B cell (primary cell): ENCODE measurements at regions not wholly inside any gene's neighbourhood (a gene's known extent, or its start where the extent isn't known, plus 50 kb on each side); places are given as distances from the start of the nearest gene placed in this dataset.

Source experiments
- ATAC-seq: fragments of 200-7000 bp; cut with Tn5 transposase; one replicate; pipeline ENCODE4 v1.10.0; 2021; ENCODE audit warnings: low read depth, mild to moderate bottlenecking, moderate number of reproducible peaks, moderate library complexity
- CTCF ChIA-PET: fragments of 350-600 bp; sonication (Branson Sonifier 250); formaldehyde crosslinking; loops from one replicate; lab custom pipeline; 2021; ENCODE audit warnings: antibody characterized with exemption, inconsistent platforms; lab: Charles Lee
- POLR2A ChIA-PET: fragments of 350-600 bp; sonication (Branson Sonifier 250); formaldehyde crosslinking; loops from one replicate; lab custom pipeline; 2021; ENCODE audit warnings: antibody characterized with exemption; lab: Charles Lee
- DNase-seq: peaks from one replicate; pipeline ENCODE4 v3.0.0; 2013
- H2AFZ ChIP-seq: 2 replicates; pipeline ENCODE4 v1.6.1; 2012; ENCODE audit warnings: mild to moderate bottlenecking, low read depth, low read length; ENCODE audit not compliant: insufficient read depth, poor library complexity, severe bottlenecking
- H3K27ac ChIP-seq, 2 donors: 1 replicate in 1 of 2; 2 replicates in 1 of 2; pipeline ENCODE4 v1.5.1; 2012 to 2013; ENCODE audit warnings: low read length in 2 of 2, mild to moderate bottlenecking in 2 of 2, moderate library complexity in 1 of 2
- H3K27me3 ChIP-seq, 4 experiments: fragments of 200-600 bp in 1 of 4; sonication (generic) in 1 of 4; replicated peaks in 1 of 4; 1 replicate in 2 of 4; 2 replicates in 2 of 4; pipeline versions ENCODE4 v1.6.1 to v1.7.0; 2013 to 2016; ENCODE audit warnings: low read length in 3 of 4, mild to moderate bottlenecking in 2 of 4, mixed read lengths in 1 of 4, moderate library complexity in 1 of 4; ENCODE audit not compliant: insufficient read depth in 4 of 4, control insufficient read depth in 3 of 4; ENCODE audit errors: control extremely low read depth in 1 of 4
- H3K36me3 ChIP-seq, 2 experiments: replicated peaks in 1 of 2; 1 replicate in 1 of 2; 2 replicates in 1 of 2; pipeline versions ENCODE4 v1.6.1 to v1.7.1; 2013; ENCODE audit warnings: low read length in 1 of 2; ENCODE audit not compliant: insufficient read depth in 2 of 2, control insufficient read depth in 1 of 2; ENCODE audit errors: control extremely low read depth in 1 of 2, extremely low read depth in 1 of 2
- H3K4me1 ChIP-seq, 2 donors: fragments of 200-600 bp in 1 of 2; sonication (generic) in 1 of 2; 1 replicate in 1 of 2; 2 replicates in 1 of 2; pipeline versions ENCODE4 v1.5.1 to v1.6.1; 2013 to 2017; ENCODE audit warnings: low read length in 2 of 2; ENCODE audit not compliant: control insufficient read depth in 2 of 2, insufficient read depth in 2 of 2
- H3K4me2 ChIP-seq: replicated peaks from 2 replicates; pipeline ENCODE3; 2012; ENCODE audit warnings: mild to moderate bottlenecking, low read depth, low read length; ENCODE audit not compliant: poor library complexity, severe bottlenecking
- H3K4me3 ChIP-seq, 5 experiments: fragments of 200-600 bp in 1 of 5; sonication (generic) in 1 of 5; 1 replicate in 3 of 5; 2 replicates in 2 of 5; pipeline versions ENCODE4 v1.5.1 to v1.7.0; 2011 to 2016; ENCODE audit warnings: low read length in 4 of 5, mild to moderate bottlenecking in 4 of 5, low read depth in 2 of 5, control low read depth in 1 of 5, moderate library complexity in 1 of 5; ENCODE audit not compliant: insufficient read depth in 1 of 5; ENCODE audit errors: control extremely low read depth in 1 of 5, extremely low read depth in 1 of 5
- H3K79me2 ChIP-seq: fragments of 200-600 bp; sonication (generic); one replicate; pipeline ENCODE4 v1.6.0; 2016; ENCODE audit warnings: low read length; ENCODE audit not compliant: control insufficient read depth, insufficient read depth
- H3K9ac ChIP-seq: fragments of 200-600 bp; sonication (generic); 2 replicates; pipeline ENCODE4 v1.6.1; 2017; ENCODE audit warnings: mild to moderate bottlenecking, low read length, moderate library complexity
- H3K9me3 ChIP-seq, 3 donors: one replicate each; pipeline versions ENCODE4 v1.6.1 to v1.7.1; 2013; ENCODE audit warnings: low read length in 2 of 3; ENCODE audit not compliant: control insufficient read depth in 2 of 3, insufficient read depth in 1 of 3; ENCODE audit errors: control extremely low read depth in 1 of 3
- H4K20me1 ChIP-seq: 2 replicates; pipeline ENCODE4 v1.6.0; 2012; ENCODE audit warnings: mild to moderate bottlenecking, low read length; ENCODE audit not compliant: insufficient read depth, control insufficient read depth, poor library complexity, severe bottlenecking
- H3K27ac Mint-ChIP-seq: one replicate; pipeline ENCODE4 v1.8.0; 2021; ENCODE audit warnings: mixed read lengths
- H3K27me3 Mint-ChIP-seq: one replicate; pipeline ENCODE4 v1.8.0; 2021; ENCODE audit warnings: mixed read lengths
- H3K4me1 Mint-ChIP-seq: one replicate; pipeline ENCODE4 v1.8.0; 2021; ENCODE audit warnings: mixed read lengths
- H3K4me3 Mint-ChIP-seq: one replicate; pipeline ENCODE4 v1.8.0; 2021; ENCODE audit warnings: mixed read lengths
- H3K9me3 Mint-ChIP-seq: one replicate; pipeline ENCODE4 v1.8.0; 2022; ENCODE audit warnings: mixed read lengths; ENCODE audit not compliant: insufficient read depth
- EZH2 ChIP-seq: IDR thresholded peaks from 2 replicates; pipeline ENCODE4 v1.6.1; 2012; ENCODE audit warnings: borderline replicate concordance, low read depth, mild to moderate bottlenecking, moderate library complexity, low read length; ENCODE audit not compliant: insufficient read depth, poor library complexity, severe bottlenecking
- WGBS: methylation state at CpG from one replicate; pipeline ENCODE4 v1.1.5; 2013; ENCODE audit warnings: missing lambda C conversion rate; ENCODE audit not compliant: insufficient coverage; 5-methylcytosine and 5-hydroxymethylcytosine counted together
- intact Hi-C: fragments of 100-400 bp; cut with micrococcal nuclease; formaldehyde crosslinking; loops from one replicate; pipeline ENCODE4 v1.10.0; 2022
- TF ChIP-seq, protein P1 (sequence below): fragments of 200-600 bp; IDR thresholded peaks from one replicate; pipeline ENCODE4 v1.8.0; 2022; ENCODE audit warnings: antibody characterized with exemption, mild to moderate bottlenecking

DNA sequence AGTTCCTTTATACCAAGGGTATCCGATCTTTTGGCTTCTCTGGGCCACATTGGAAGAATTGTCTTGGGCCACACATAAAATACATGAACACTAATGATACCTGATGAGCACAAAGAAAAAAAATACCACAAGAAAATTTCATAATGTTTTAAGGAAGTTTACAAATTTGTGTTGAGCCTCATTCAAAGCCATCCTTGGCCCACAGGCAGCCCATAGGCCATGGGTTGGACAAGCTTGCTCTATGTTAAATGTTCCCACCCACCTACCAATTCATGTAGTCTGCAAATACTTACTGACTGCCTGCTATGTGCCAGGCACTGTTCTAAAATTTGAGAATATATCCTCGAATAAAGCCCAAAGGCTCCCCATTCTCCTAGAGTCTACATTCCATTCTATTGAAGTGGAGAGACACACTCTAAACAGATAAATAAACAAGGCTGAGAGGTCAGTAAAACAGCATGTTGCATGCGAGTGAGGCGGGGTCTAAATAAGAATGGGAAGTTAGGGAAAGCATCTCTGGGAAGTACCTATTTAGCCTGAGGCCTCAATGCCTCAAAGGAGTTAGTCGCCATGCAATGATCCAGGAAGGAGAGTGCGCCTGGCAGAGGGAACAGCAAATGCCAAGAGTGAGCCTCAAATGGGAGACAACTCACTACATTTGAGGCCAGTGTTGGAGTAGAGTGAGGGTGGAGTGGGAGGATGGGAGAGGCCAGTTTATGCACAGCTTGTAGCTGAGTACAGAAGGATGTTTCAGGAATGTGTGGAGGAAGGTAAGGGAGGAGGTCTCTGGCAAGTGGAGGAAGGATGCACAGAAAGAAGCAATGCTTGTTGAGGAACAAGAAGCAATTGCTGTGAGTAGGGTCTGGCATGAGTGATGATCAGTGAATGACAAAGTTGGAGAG lies 52.5 kb upstream of the CLDN10 start:
- intact Hi-C loops, result no loop called here
- Histone ChIP-seq H3K4me3 (no peak overlapping the region), H3K36me3 (no peaks in the 10 kb centered on the region), H4K20me1 (no peaks in the 10 kb centered on the region), H3K27ac (no peak overlapping the region), H2AFZ (no peak overlapping the region), H3K27me3 (no peaks in the 10 kb centered on the region), H3K9me3 (peaks cover 0 to 12% (median 0%) of the 10 kb centered on the region in 3 donors), H3K79me2 (no peaks in the 10 kb centered on the region), H3K4me1 (no peaks in the 10 kb centered on the region), H3K9ac (no peak overlapping the region), H3K4me2 (no peak overlapping the region)
- Mint-ChIP-seq H3K27ac (no peak overlapping the region), H3K4me3 (no peak overlapping the region), H3K4me1 (no peaks in the 10 kb centered on the region), H3K9me3 (no peaks in the 10 kb centered on the region), H3K27me3 (peaks cover 5% of the 10 kb centered on the region)
- no peak for DNase-seq
- 91% methylated on average over 4 of the region's 6 CpGs for WGBS
- CTCF ChIA-PET, result no interaction called here
- no peak for ATAC-seq
- POLR2A ChIA-PET, result no interaction called here
- TF ChIP-seq, protein P1, sequence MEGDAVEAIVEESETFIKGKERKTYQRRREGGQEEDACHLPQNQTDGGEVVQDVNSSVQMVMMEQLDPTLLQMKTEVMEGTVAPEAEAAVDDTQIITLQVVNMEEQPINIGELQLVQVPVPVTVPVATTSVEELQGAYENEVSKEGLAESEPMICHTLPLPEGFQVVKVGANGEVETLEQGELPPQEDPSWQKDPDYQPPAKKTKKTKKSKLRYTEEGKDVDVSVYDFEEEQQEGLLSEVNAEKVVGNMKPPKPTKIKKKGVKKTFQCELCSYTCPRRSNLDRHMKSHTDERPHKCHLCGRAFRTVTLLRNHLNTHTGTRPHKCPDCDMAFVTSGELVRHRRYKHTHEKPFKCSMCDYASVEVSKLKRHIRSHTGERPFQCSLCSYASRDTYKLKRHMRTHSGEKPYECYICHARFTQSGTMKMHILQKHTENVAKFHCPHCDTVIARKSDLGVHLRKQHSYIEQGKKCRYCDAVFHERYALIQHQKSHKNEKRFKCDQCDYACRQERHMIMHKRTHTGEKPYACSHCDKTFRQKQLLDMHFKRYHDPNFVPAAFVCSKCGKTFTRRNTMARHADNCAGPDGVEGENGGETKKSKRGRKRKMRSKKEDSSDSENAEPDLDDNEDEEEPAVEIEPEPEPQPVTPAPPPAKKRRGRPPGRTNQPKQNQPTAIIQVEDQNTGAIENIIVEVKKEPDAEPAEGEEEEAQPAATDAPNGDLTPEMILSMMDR, result no peak
- TF ChIP-seq EZH2, result no peak

DNA sequence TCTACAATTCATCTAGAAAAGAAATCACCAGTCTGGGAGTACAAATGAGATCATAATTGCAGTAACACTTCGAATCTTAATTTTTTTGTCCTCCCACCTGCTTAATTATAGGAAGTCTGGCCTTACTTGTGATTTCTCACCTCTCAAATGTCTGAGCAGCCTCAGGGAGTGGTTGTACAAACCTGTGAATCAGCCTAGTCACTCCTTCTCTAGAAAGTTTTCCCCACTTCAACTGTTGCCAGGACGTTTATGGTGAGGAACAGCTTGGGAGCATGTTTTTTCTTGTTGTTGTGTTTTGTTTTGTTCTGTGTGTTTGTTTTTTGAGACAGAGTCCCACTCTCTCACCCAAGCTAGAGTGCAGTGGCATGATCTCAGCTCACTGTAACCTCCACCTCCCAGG lies 50.3 kb upstream of the CLDN10 start:
- ChIA-PET POLR2A (no interaction called here), CTCF (interaction anchor here (0.6 kb wide), 1 partner anchor 24 kb away, joined by 4 read pairs; no protein-coding TSS in a partner anchor)
- H3K27me3 Mint-ChIP-seq, result peaks cover 4% of the 10 kb centered on the region
- H3K27ac Mint-ChIP-seq, result no peak overlapping the region
- H3K4me3 Mint-ChIP-seq, result no peak overlapping the region
- intact Hi-C loops, result no loop called here
- Histone ChIP-seq H3K27me3 (no peaks in the 10 kb centered on the region), H4K20me1 (no peaks in the 10 kb centered on the region), H3K4me1 (no peaks in the 10 kb centered on the region), H3K9me3 (peaks cover 0 to 6% (median 0%) of the 10 kb centered on the region in 3 donors), H3K9ac (no peak overlapping the region), H3K36me3 (no peaks in the 10 kb centered on the region), H3K4me2 (no peak overlapping the region), H3K27ac (no peak overlapping the region), H3K79me2 (no peaks in the 10 kb centered on the region), H2AFZ (no peak overlapping the region), H3K4me3 (no peak overlapping the region)
- TF ChIP-seq, protein P1, result no peak
- TF ChIP-seq EZH2, result no peak
- H3K4me1 Mint-ChIP-seq, result no peaks in the 10 kb centered on the region
- WGBS, result no CpG with 5 or more reads among the region's 2 CpGs
- ATAC-seq (no peak), DNase-seq (no peak)
- no peaks in the 10 kb centered on the region for H3K9me3 Mint-ChIP-seq
